Parathyroid adenoma (tissue), 2 donors: ENCODE measurements at regions not wholly inside any gene's neighbourhood (a gene's known extent, or its start where the extent isn't known, plus 50 kb on each side); places are given as distances from the start of the nearest gene placed in this dataset.

Experiments
- H2AFZ ChIP-seq: fragments of 300-600 bp; sonication (generic); one replicate; pipeline ENCODE4 v1.7.0; 2017; ENCODE audit warnings: antibody characterized with exemption, mild to moderate bottlenecking
- H3K27ac ChIP-seq: fragments of 300-600 bp; sonication (generic); one replicate; pipeline ENCODE4 v1.7.0; 2017
- H3K27me3 ChIP-seq: fragments of 300-600 bp; sonication (generic); one replicate; pipeline ENCODE4 v1.7.0; 2017; ENCODE audit warnings: low read length; ENCODE audit not compliant: control insufficient read depth, insufficient read depth
- H3K36me3 ChIP-seq: fragments of 300-600 bp; sonication (generic); one replicate; pipeline ENCODE4 v1.7.0; 2017; ENCODE audit warnings: low read length; ENCODE audit not compliant: control insufficient read depth, insufficient read depth
- H3K4me1 ChIP-seq: fragments of 300-600 bp; sonication (generic); one replicate; pipeline ENCODE4 v1.7.0; 2017; ENCODE audit warnings: control low read depth
- H3K4me2 ChIP-seq: fragments of 300-600 bp; sonication (generic); one replicate; pipeline ENCODE4 v1.7.0; 2017; ENCODE audit warnings: low read length
- H3K4me3 ChIP-seq: fragments of 300-600 bp; sonication (generic); one replicate; pipeline ENCODE4 v1.7.0; 2017; ENCODE audit warnings: low read depth, low read length
- H3K79me2 ChIP-seq: fragments of 300-600 bp; sonication (generic); one replicate; pipeline ENCODE4 v1.7.0; 2017; ENCODE audit warnings: control low read depth
- H3K9ac ChIP-seq: fragments of 300-600 bp; sonication (generic); one replicate; pipeline ENCODE4 v1.7.0; 2017; ENCODE audit warnings: mild to moderate bottlenecking
- H3K9me3 ChIP-seq: fragments of 300-600 bp; sonication (generic); one replicate; pipeline ENCODE4 v1.7.0; 2017; ENCODE audit warnings: low read length; ENCODE audit not compliant: control insufficient read depth
- CTCF ChIP-seq: fragments of 300-600 bp; sonication (generic); IDR thresholded peaks from one replicate; pipeline ENCODE4 v1.7.0; 2017; ENCODE audit warnings: antibody characterized with exemption, mild to moderate bottlenecking
- donor health status: primary hyperparathyroidism.

- Histone ChIP-seq H3K36me3 (no peaks in the 10 kb centered on the region), H3K9ac (no peak overlapping the region), H3K4me3 (no peak overlapping the region), H2AFZ (no peak overlapping the region), H3K27ac (no peak overlapping the region), H3K9me3 (no peaks in the 10 kb centered on the region), H3K79me2 (no peaks in the 10 kb centered on the region), H3K4me2 (no peak overlapping the region), H3K4me1 (no peaks in the 10 kb centered on the region), H3K27me3 (no peaks in the 10 kb centered on the region)
- TF ChIP-seq CTCF = peak; percentile 11
Observed at GRCh38 chr1:55848906-55849305, 633.7 kb upstream of the USP24 start.

GRCh38 chr1:55846051-55846450 lies 630.9 kb upstream of the USP24 start:
- Histone ChIP-seq H3K4me2 (no peak overlapping the region), H3K9me3 (no peaks in the 10 kb centered on the region), H3K27ac (no peak overlapping the region), H3K4me3 (no peak overlapping the region), H2AFZ (no peak overlapping the region), H3K9ac (no peak overlapping the region), H3K4me1 (no peaks in the 10 kb centered on the region), H3K27me3 (no peaks in the 10 kb centered on the region), H3K36me3 (no peaks in the 10 kb centered on the region), H3K79me2 (no peaks in the 10 kb centered on the region)
- no peak for TF ChIP-seq CTCF

GRCh38 chr1:55844322-55844721 lies 629.2 kb upstream of the USP24 start:
- Histone ChIP-seq H3K9me3 (no peaks in the 10 kb centered on the region), H3K36me3 (no peaks in the 10 kb centered on the region), H3K4me1 (no peaks in the 10 kb centered on the region), H3K4me3 (no peak overlapping the region), H3K27ac (no peak overlapping the region), H3K4me2 (no peak overlapping the region), H2AFZ (no peak overlapping the region), H3K9ac (no peak overlapping the region), H3K27me3 (no peaks in the 10 kb centered on the region), H3K79me2 (no peaks in the 10 kb centered on the region)
- TF ChIP-seq CTCF = no peak

- H3K4me1 ChIP-seq = peaks cover 6% of the 10 kb centered on the region
- no peak overlapping the region for H3K4me3 ChIP-seq
- H3K9ac ChIP-seq = no peak overlapping the region
- H2AFZ ChIP-seq = no peak overlapping the region
- H3K4me2 ChIP-seq = no peak overlapping the region
- H3K27ac ChIP-seq = no peak overlapping the region
- no peak for TF ChIP-seq CTCF
- no peaks in the 10 kb centered on the region for H3K79me2 ChIP-seq
- no peaks in the 10 kb centered on the region for H3K9me3 ChIP-seq
- H3K36me3 ChIP-seq = no peaks in the 10 kb centered on the region
- H3K27me3 ChIP-seq = no peaks in the 10 kb centered on the region
Observed at GRCh38 chr1:55839626-55840025, 624.5 kb upstream of the USP24 start.

- H3K36me3 ChIP-seq = no peaks in the 10 kb centered on the region
- no peaks in the 10 kb centered on the region for H3K79me2 ChIP-seq
- H3K27me3 ChIP-seq = no peaks in the 10 kb centered on the region
- peaks cover 6% of the 10 kb centered on the region for H3K4me1 ChIP-seq
- H2AFZ ChIP-seq = no peak overlapping the region
- H3K4me3 ChIP-seq = no peak overlapping the region
- H3K4me2 ChIP-seq = no peak overlapping the region
- H3K9ac ChIP-seq = no peak overlapping the region
- H3K9me3 ChIP-seq = no peaks in the 10 kb centered on the region
- H3K27ac ChIP-seq = no peak overlapping the region
- no peak for TF ChIP-seq CTCF
Observed at GRCh38 chr1:55839221-55839620, 624.1 kb upstream of the USP24 start.
